Lower leg skin (tissue), 3 donors: ENCODE measurements at regions not wholly inside any gene's neighbourhood (a gene's known extent, or its start where the extent isn't known, plus 50 kb on each side); places are given as distances from the start of the nearest gene placed in this dataset.

Experiments
- CTCF ChIP-seq, 3 donors: fragments of 450-650 bp; IDR thresholded peaks; one replicate each; pipeline ENCODE4 v1.5.1; 2016; ENCODE audit warnings: antibody characterized with exemption in 3 of 3, mild to moderate bottlenecking in 3 of 3, moderate library complexity in 2 of 3
- POLR2A ChIP-seq, 2 donors: fragments of 450-650 bp; IDR thresholded peaks; one replicate each; pipeline ENCODE4 v1.6.1; 2016 to 2017; ENCODE audit warnings: antibody characterized with exemption in 2 of 2, mild to moderate bottlenecking in 1 of 2, moderate library complexity in 1 of 2

- TF ChIP-seq POLR2A (IDR thresholded peaks at IDR 0.05) (no peak), CTCF (IDR thresholded peaks at IDR 0.05) (no peak)
Observed at GRCh38 chr14:66403183-66403582, 83.0 kb upstream of the CCDC196 start.
